Right kidney (tissue), 1 donor: ENCODE measurements at regions not wholly inside any gene's neighbourhood (a gene's known extent, or its start where the extent isn't known, plus 50 kb on each side); places are given as distances from the start of the nearest gene placed in this dataset.

ENCODE experiments used
- DNase-seq: peaks from one replicate; pipeline ENCODE4 v3.0.0-alpha.2; 2016

GRCh38 chr9:11735391-11735790 is 957.8 kb upstream of the TYRP1 start:
- DNase-seq, result no peak

DNA sequence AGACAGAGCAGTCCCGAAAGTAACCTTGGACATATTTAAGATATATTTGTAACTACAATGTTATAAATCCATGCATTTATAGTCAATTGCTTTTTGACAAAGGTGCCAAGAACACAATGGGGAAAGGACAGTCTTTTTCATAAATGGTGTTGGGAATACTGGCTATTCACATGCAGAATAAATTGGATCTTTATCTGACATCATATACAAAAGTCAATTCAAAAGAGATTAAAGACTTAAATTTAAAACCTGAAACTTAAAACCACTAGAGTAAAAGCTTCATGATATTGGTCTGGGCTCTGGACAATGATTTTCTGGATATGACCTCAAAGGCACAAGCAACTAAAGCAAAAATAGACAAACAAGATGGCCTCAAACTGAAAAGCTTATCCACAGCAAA is 950.7 kb upstream of the TYRP1 start:
- DNase-seq, result no peak

- DNase-seq, result no peak
Measured at GRCh38 chr9:11743356-11743755, 949.8 kb upstream of the TYRP1 start.

DNA sequence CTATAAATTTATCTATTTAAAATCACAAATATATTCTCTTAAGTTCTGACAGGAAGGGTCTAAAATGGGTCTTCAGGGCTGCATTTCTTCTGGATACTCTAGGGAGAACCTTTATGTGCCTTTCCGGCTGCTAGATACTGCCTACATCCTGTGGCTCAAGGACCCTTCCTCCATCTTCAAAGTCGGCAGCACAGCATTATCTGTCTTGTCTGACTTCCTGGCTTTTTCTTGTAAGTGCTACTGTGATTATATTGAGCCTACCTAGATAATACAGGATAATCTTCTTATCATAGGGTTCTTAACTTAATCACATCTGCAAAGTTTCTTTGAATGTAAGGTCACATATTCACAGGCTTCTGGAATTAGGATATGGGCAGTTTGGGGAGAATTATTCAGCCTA is 943.8 kb upstream of the TYRP1 start:
- no peak for DNase-seq

GRCh38 chr9:11755951-11756350 is 937.2 kb upstream of the TYRP1 start:
- no peak for DNase-seq

GRCh38 chr9:11757408-11757807 is 935.8 kb upstream of the TYRP1 start:
- DNase-seq, result no peak

DNA sequence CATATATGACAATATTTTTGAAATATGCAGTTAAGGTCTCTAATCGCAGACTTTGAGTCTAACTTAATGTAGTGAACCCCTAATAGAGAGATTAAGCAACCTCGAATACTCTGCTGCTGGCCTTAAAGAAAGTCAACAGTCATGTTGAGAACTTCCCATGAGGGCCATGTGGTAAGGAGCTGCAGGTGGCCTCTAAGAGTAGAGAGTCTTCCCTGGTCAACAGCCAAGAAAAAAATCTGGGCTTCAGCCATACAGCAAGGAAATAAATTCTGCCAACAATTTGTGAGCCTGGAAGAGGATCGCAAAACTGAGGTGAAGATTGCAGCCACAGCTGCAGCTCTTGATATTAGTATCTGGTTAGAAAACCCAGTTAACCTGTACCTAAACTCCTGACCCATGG is 935.2 kb upstream of the TYRP1 start:
- no peak for DNase-seq

DNA sequence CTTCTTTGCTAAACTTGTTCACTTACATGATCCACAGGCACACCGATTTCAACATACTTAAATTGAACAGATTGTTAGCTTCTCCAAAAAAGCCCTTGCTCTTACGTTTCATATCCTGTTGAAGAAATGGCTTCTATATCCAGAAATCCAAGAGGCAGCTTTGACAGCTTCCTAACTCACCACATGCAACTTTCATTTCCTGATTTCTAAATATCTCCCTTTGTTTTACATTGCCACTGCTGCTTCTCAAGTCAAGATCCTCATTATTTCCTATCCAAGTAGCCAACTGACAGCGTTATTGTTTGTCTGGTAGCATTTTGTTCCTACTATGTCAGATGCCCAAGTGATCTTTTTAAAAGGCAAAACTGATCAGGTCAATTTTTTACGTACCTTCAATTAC is 913.2 kb upstream of the TYRP1 start:
- DNase-seq, result no peak

DNA sequence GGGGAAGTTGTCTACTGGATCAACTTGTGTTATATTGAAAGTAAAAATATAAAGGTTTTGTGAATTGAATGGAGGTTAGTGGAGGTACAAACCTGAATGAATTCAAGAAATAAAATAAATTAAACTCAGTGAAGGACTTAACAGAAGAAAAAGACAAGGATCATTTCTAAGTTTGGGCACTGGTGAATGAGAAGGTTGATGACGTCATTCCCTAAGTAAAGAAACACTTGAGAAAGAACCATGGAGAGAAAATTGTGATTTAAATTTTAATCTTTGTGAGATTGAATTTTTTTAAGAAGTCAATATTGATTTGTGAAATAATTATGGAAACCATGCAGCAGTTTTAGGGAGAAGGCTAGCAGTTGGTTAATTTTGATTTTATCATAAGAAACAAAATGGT is 900.3 kb upstream of the TYRP1 start:
- DNase-seq, result no peak

DNA sequence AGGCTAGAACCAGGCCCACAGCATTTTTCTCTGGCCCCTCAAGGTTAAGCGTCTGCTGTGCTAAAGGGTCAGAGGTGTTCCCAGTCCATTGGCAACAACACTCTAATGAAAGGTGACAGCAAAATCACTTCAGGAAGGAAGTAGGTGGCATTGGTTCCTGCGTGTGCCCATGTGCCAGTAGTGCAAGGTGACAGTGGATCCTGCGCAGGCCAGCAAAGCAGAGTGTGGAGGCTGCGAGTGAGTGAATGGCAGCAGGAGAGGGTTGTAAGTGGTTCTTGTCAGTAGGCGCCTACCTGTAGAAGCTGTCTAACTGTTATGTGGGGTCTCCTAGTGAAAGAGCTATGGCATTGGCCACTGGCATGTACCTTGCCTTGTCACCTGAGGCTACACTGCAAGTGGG is 898.2 kb upstream of the TYRP1 start:
- DNase-seq, result no peak

DNA sequence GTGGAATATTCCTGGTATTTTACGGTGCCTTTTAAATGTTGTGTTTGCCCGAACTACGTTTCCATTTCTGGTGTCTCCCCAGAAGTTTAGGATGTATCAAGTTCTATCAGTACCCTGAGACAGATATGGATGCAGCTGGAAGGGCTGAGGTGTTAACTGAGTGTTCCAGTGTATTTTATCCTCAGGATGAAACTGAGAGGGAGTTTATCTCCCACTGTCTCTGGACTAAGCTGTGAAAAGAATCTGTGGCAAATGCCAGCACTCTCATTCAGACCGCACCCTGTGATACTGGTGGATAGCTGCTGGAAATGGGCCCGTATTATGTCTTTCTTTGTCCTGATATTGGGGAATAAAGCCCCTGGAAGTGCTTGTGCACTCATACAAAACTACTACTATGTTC is 887.2 kb upstream of the TYRP1 start:
- no peak for DNase-seq

DNA sequence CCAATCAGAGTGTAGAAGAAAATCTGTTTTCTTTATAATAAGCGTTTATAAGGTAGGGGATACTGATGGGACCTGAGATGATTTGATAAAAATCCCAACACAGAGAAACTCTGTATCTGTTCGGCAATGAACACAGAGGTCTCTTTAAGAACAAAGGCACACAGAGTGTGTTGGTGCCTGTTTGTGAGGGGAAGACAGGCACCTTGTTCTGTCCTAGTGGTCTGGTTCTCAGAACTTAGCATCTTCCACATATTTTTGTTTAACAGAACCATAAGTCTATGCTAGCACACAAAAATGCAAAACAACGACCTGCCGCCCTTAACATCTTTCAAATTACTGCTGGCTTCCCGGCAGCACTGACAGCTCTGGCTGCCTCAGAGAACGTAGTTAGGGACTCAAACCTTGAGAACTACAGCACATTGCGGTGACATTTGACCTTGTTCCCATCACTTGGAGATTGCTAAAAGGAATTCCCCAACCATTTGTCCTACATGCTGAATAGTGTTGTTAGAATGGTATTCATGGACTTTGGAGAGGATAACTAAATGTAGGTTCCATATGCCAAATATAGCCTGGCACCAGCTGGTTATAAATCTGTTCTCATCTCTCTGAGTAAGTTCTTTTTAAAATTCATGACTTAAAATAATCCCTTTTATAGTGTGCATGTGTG is 871.7 kb upstream of the TYRP1 start:
- DNase-seq, result no peak

- DNase-seq, result no peak
Measured at GRCh38 chr9:11828201-11828600, 865.0 kb upstream of the TYRP1 start.

DNA sequence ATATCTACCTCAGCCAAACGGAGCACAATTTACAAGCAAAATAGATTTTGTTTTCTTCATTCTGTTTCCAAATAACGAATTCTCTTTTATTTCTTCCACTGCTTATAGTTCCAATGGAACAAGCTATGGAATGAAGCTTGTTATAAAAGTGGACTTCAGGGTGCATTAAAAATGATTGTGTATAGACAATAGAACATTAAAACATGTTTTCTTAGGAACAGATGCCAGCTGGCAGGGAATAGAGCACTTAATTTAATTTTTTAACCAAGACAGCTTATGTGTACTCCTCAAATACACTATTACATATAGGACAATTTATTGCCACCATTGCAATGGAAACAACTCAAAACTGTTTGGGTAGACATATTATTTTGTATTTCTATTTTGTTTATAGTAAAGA is 860.1 kb upstream of the TYRP1 start:
- DNase-seq, result no peak

GRCh38 chr9:11868795-11869194 is 824.4 kb upstream of the TYRP1 start:
- DNase-seq, result no peak

- DNase-seq, result no peak
Measured at GRCh38 chr9:11871852-11872251, 821.3 kb upstream of the TYRP1 start.

DNA sequence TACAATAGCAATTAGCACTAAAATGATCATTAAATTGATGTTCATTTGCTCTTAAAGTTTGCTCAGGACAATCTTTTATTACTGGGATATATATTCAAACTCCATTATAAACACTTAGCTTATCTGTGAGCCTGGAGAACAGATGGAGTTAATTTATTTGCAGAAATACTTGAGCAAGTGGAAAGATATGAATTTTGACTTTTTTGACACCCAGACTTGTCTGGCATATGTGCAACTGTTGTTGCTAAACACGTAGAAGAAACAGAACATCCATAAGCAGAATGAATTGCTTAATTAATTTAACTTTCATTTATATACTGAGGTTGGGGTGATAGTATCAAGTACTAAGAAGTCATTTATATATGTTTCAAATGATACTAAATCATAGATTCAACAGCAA is 820.7 kb upstream of the TYRP1 start:
- no peak for DNase-seq

DNA sequence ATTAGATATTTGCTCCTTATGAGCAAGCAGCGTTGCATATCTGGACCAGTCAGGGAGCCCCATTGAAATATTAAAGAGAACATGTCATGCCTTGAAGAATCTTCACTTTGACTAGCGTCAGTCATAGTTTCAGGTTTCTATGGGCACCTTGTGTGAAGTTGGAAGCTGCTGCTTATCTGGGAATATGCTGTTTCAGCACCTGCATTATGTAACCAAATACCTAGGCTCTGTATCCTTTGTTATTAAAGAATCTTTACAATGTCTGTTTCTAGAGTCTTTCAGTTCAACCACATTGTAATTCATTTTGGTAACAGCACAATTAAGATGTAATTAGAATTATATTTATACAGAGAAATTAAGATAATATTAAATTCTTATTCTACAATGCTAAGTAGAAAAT is 818.8 kb upstream of the TYRP1 start:
- DNase-seq, result no peak

- no peak for DNase-seq
Measured at GRCh38 chr9:11892401-11892800, 800.8 kb upstream of the TYRP1 start.

GRCh38 chr9:11893331-11893730 is 799.9 kb upstream of the TYRP1 start:
- no peak for DNase-seq

DNA sequence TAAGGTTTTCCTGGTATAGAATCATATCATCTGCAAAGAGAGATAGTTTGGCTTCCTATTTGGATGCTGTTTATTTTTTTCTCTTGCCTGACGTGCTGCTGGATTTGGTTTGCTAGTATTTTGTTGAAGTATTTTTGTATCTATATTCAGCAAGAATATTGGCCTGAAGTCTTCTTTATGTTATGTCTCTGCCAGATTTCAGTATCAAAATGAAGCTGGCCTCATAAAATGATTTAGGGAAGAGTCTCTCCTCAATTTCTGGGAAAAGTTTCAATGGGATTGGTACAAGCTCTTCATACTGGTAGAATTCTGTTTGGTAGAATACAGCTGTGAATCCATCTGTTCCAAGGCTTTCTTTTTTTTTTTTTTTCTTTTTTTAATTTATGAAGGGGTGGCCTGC is 799.0 kb upstream of the TYRP1 start:
- DNase-seq, result no peak

DNA sequence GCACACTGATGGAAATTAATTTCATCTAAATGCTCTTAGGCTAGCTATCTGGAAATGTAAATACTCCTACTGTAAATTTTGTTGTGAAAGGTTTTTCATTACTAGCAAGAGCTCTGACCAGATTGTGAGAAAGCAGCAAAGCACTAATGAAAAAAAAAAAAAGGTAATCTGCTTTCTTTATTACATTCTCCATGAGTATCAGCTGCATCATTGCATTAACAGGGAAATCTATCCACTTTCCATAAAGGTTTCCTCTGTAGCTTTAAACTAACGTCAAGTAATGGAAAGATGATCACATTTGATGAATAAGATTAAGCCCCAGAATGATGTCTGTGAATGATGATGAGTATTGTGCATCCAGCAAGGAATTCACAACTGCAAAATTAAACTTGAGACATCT is 790.6 kb upstream of the TYRP1 start:
- DNase-seq, result no peak

GRCh38 chr9:11915699-11916098 is 777.5 kb upstream of the TYRP1 start:
- DNase-seq, result no peak

DNA sequence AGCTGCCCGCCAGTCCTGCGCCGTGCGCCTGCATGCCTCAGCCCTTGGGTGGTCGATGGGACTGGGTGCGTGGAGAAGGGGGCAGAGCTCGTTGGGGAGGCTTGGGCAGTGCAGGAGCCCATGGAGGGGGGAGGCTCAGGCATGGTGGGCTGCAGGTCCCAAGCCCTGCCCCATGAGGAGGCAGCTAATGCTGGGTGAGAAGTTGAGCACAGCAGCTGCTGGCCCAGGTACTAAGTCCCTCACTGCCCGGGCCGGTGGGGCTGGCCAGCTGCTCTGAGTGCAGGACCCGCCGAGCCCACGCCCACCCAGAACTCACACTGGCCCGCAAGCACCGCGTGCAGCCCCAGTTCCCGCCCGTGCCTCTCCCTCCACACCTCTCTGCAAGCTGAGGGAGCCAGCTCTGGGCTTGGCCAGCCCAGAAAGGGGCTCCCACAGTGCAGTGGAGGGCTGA is 764.3 kb upstream of the TYRP1 start:
- DNase-seq, result no peak

GRCh38 chr9:11931109-11931508 is 762.1 kb upstream of the TYRP1 start:
- no peak for DNase-seq
